WTC11 (cell line): ENCODE measurements at regions not wholly inside any gene's neighbourhood (a gene's known extent, or its start where the extent isn't known, plus 50 kb on each side); places are given as distances from the start of the nearest gene placed in this dataset.

Experiments
- CREB1 ChIP-seq: sonication (generic); formaldehyde crosslinking; IDR thresholded peaks from 2 replicates; pipeline ENCODE4 v1.8.0; 2023; ENCODE audit warnings: mild to moderate bottlenecking, missing genetic modification reagents
- ESRRA ChIP-seq: sonication (generic); formaldehyde crosslinking; IDR thresholded peaks from 2 replicates; pipeline ENCODE4 v1.8.1; 2022; ENCODE audit warnings: mild to moderate bottlenecking, missing genetic modification reagents, borderline replicate concordance
- ETV6 ChIP-seq: sonication (generic); formaldehyde crosslinking; IDR thresholded peaks from 2 replicates; pipeline ENCODE4 v1.8.1; 2022; ENCODE audit warnings: mild to moderate bottlenecking, missing genetic modification reagents
- FOXJ3 ChIP-seq: sonication (generic); formaldehyde crosslinking; IDR thresholded peaks from 2 replicates; pipeline ENCODE4 v1.9.0; 2021; ENCODE audit warnings: missing genetic modification reagents, mild to moderate bottlenecking, borderline replicate concordance
- HMGXB4 ChIP-seq: sonication (generic); formaldehyde crosslinking; IDR thresholded peaks from 2 replicates; pipeline ENCODE4 v1.8.1; 2023; ENCODE audit warnings: mild to moderate bottlenecking, moderate library complexity, missing genetic modification reagents
- SMAD3 ChIP-seq: sonication (generic); formaldehyde crosslinking; IDR thresholded peaks from 2 replicates; pipeline ENCODE4 v1.8.0; 2022; ENCODE audit warnings: missing genetic modification reagents, mild to moderate bottlenecking, borderline replicate concordance
- TCF7 ChIP-seq: sonication (generic); formaldehyde crosslinking; IDR thresholded peaks from 2 replicates; pipeline ENCODE4 v1.8.0; 2022; ENCODE audit warnings: mild to moderate bottlenecking, low read depth, missing genetic modification reagents, moderate library complexity
- ZNF232 ChIP-seq: sonication (generic); formaldehyde crosslinking; IDR thresholded peaks from 2 replicates; pipeline ENCODE4 v1.8.0; 2022; ENCODE audit warnings: mild to moderate bottlenecking, missing genetic modification reagents
- ZNF263 ChIP-seq: sonication (generic); formaldehyde crosslinking; IDR thresholded peaks from 2 replicates; pipeline ENCODE4 v1.8.1; 2022; ENCODE audit warnings: low read depth, mild to moderate bottlenecking, moderate library complexity, missing genetic modification reagents
- TF ChIP-seq, protein P1 (sequence below): sonication (generic); formaldehyde crosslinking; IDR thresholded peaks from 2 replicates; pipeline ENCODE4 v1.8.1; 2022; ENCODE audit warnings: low read depth, missing genetic modification reagents, borderline replicate concordance
- TF ChIP-seq, protein P2 (sequence below): sonication (generic); formaldehyde crosslinking; IDR thresholded peaks from 2 replicates; pipeline ENCODE4 v1.8.1; 2023; ENCODE audit warnings: mild to moderate bottlenecking, missing genetic modification reagents, moderate library complexity
- TF ChIP-seq, protein P3 (sequence below): sonication (generic); formaldehyde crosslinking; IDR thresholded peaks from 2 replicates; pipeline ENCODE4 v1.8.0; 2022; ENCODE audit warnings: mild to moderate bottlenecking, missing genetic modification reagents
- TF ChIP-seq, protein P4 (sequence below): fragments of 200-600 bp; IDR thresholded peaks from 2 replicates; pipeline ENCODE4 v1.8.0; 2022; ENCODE audit warnings: antibody characterized with exemption
- TF ChIP-seq, protein P5 (sequence below): sonication (generic); formaldehyde crosslinking; IDR thresholded peaks from 2 replicates; pipeline ENCODE4 v1.8.0; 2023; ENCODE audit warnings: missing genetic modification reagents

DNA sequence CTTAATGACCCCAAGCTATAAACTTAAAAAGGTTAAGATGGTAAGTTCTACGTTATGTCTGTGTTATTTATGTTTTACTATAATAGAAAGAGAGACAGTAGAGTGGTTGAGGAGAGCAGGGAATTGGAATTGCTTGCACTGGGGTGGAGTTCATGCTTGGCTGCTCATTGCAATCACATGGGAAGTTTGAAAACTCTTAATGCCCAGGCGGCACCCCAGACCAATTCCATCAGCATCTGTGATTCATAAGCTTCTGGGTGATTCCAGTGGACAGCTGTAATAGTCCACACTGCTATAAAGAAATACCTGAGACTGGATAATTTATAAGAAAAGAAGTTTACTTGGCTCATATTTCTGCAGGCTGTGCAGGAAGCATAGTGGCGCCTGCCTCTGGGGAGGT is 323.9 kb upstream of the MSX2 start:
- TF ChIP-seq, protein P1, sequence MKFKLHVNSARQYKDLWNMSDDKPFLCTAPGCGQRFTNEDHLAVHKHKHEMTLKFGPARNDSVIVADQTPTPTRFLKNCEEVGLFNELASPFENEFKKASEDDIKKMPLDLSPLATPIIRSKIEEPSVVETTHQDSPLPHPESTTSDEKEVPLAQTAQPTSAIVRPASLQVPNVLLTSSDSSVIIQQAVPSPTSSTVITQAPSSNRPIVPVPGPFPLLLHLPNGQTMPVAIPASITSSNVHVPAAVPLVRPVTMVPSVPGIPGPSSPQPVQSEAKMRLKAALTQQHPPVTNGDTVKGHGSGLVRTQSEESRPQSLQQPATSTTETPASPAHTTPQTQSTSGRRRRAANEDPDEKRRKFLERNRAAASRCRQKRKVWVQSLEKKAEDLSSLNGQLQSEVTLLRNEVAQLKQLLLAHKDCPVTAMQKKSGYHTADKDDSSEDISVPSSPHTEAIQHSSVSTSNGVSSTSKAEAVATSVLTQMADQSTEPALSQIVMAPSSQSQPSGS = no peak
- TF ChIP-seq CREB1 (CRISPR knock-in tag) = no peak
- TF ChIP-seq, protein P2, sequence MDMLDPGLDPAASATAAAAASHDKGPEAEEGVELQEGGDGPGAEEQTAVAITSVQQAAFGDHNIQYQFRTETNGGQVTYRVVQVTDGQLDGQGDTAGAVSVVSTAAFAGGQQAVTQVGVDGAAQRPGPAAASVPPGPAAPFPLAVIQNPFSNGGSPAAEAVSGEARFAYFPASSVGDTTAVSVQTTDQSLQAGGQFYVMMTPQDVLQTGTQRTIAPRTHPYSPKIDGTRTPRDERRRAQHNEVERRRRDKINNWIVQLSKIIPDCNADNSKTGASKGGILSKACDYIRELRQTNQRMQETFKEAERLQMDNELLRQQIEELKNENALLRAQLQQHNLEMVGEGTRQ (CRISPR knock-in tag) = no peak
- TF ChIP-seq, protein P3, sequence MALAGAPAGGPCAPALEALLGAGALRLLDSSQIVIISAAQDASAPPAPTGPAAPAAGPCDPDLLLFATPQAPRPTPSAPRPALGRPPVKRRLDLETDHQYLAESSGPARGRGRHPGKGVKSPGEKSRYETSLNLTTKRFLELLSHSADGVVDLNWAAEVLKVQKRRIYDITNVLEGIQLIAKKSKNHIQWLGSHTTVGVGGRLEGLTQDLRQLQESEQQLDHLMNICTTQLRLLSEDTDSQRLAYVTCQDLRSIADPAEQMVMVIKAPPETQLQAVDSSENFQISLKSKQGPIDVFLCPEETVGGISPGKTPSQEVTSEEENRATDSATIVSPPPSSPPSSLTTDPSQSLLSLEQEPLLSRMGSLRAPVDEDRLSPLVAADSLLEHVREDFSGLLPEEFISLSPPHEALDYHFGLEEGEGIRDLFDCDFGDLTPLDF (CRISPR knock-in tag) = no peak
- no peak for TF ChIP-seq TCF7 (CRISPR knock-in tag)
- TF ChIP-seq, protein P4, sequence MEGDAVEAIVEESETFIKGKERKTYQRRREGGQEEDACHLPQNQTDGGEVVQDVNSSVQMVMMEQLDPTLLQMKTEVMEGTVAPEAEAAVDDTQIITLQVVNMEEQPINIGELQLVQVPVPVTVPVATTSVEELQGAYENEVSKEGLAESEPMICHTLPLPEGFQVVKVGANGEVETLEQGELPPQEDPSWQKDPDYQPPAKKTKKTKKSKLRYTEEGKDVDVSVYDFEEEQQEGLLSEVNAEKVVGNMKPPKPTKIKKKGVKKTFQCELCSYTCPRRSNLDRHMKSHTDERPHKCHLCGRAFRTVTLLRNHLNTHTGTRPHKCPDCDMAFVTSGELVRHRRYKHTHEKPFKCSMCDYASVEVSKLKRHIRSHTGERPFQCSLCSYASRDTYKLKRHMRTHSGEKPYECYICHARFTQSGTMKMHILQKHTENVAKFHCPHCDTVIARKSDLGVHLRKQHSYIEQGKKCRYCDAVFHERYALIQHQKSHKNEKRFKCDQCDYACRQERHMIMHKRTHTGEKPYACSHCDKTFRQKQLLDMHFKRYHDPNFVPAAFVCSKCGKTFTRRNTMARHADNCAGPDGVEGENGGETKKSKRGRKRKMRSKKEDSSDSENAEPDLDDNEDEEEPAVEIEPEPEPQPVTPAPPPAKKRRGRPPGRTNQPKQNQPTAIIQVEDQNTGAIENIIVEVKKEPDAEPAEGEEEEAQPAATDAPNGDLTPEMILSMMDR = no peak
- no peak for TF ChIP-seq FOXJ3 (CRISPR knock-in tag)
- TF ChIP-seq ZNF263 (CRISPR knock-in tag) = no peak
- TF ChIP-seq HMGXB4 (CRISPR knock-in tag) = no peak
- no peak for TF ChIP-seq ETV6
- TF ChIP-seq, protein P5, sequence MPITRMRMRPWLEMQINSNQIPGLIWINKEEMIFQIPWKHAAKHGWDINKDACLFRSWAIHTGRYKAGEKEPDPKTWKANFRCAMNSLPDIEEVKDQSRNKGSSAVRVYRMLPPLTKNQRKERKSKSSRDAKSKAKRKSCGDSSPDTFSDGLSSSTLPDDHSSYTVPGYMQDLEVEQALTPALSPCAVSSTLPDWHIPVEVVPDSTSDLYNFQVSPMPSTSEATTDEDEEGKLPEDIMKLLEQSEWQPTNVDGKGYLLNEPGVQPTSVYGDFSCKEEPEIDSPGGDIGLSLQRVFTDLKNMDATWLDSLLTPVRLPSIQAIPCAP = no peak
- TF ChIP-seq ESRRA = no peak
- no peak for TF ChIP-seq ZNF232 (CRISPR knock-in tag)
- TF ChIP-seq SMAD3 (CRISPR knock-in tag) = no peak
